CD14-positive monocyte (primary cell): ENCODE measurements at regions not wholly inside any gene's neighbourhood (a gene's known extent, or its start where the extent isn't known, plus 50 kb on each side); places are given as distances from the start of the nearest gene placed in this dataset.

Source experiments
- DNase-seq, 3 donors: peaks; one replicate each; pipeline ENCODE4 v3.0.0-alpha.2; 2011 to 2022
- H2AFZ ChIP-seq: 2 replicates; pipeline ENCODE4 v1.6.0; 2012; ENCODE audit warnings: mild to moderate bottlenecking, low read depth, low read length, inconsistent platforms; ENCODE audit not compliant: insufficient read depth, poor library complexity, severe bottlenecking
- H3K27ac ChIP-seq, 2 donors: 1 replicate in 1 of 2; 2 replicates in 1 of 2; pipeline ENCODE4 v1.5.1; 2012 to 2013; ENCODE audit warnings: low read length in 2 of 2, control low read depth in 1 of 2, inconsistent platforms in 1 of 2, low read depth in 1 of 2, mild to moderate bottlenecking in 1 of 2
- H3K27me3 ChIP-seq, 2 donors: one replicate each; pipeline versions ENCODE4 v1.6.0 to v1.6.1; 2011 to 2013; ENCODE audit warnings: low read length in 2 of 2; ENCODE audit not compliant: control insufficient read depth in 2 of 2, insufficient read depth in 2 of 2
- H3K36me3 ChIP-seq, 2 donors: replicated peaks in 1 of 2; 1 replicate in 1 of 2; 2 replicates in 1 of 2; pipeline versions ENCODE4 v1.5.1 to v1.6.1; 2012 to 2013; ENCODE audit warnings: low read length in 2 of 2, control low read depth in 1 of 2, inconsistent platforms in 1 of 2, mild to moderate bottlenecking in 1 of 2; ENCODE audit not compliant: insufficient read depth in 2 of 2, control insufficient read depth in 1 of 2
- H3K4me1 ChIP-seq, 2 donors: 1 replicate in 1 of 2; 2 replicates in 1 of 2; pipeline versions ENCODE4 v1.5.1 to v1.6.1; 2012 to 2013; ENCODE audit warnings: low read length in 2 of 2, control low read depth in 1 of 2, inconsistent platforms in 1 of 2, mild to moderate bottlenecking in 1 of 2, moderate library complexity in 1 of 2; ENCODE audit not compliant: insufficient read depth in 2 of 2, control insufficient read depth in 1 of 2
- H3K4me2 ChIP-seq: replicated peaks from 2 replicates; pipeline ENCODE3; 2012; ENCODE audit warnings: low read length, moderate library complexity, mild to moderate bottlenecking; ENCODE audit not compliant: poor library complexity, severe bottlenecking; ENCODE audit errors: extremely low read depth
- H3K4me3 ChIP-seq, 3 experiments: fragments of 200-600 bp in 1 of 3; sonication (generic) in 1 of 3; replicated peaks in 1 of 3; 1 replicate in 2 of 3; 2 replicates in 1 of 3; pipeline ENCODE4 v1.5.1; 2011 to 2013; ENCODE audit warnings: low read length in 3 of 3, mild to moderate bottlenecking in 3 of 3, control low read depth in 2 of 3, low read depth in 2 of 3, inconsistent platforms in 1 of 3, moderate library complexity in 1 of 3
- H3K79me2 ChIP-seq: 2 replicates; pipeline ENCODE4 v1.6.0; 2012; ENCODE audit warnings: mild to moderate bottlenecking, control low read depth, inconsistent platforms, low read length, moderate library complexity; ENCODE audit not compliant: insufficient read depth
- H3K9ac ChIP-seq: 2 replicates; pipeline ENCODE4 v1.6.0; 2017; ENCODE audit warnings: low read length, mild to moderate bottlenecking; ENCODE audit not compliant: insufficient read depth, poor library complexity, severe bottlenecking
- H3K9me3 ChIP-seq, 2 donors: replicated peaks in 1 of 2; 1 replicate in 1 of 2; 2 replicates in 1 of 2; pipeline versions ENCODE4 v1.5.1 to v1.6.1; 2012 to 2013; ENCODE audit warnings: low read length in 2 of 2, control low read depth in 1 of 2; ENCODE audit not compliant: control insufficient read depth in 1 of 2, insufficient read depth in 1 of 2
- H4K20me1 ChIP-seq: 2 replicates; pipeline ENCODE4 v1.6.0; 2012; ENCODE audit warnings: mild to moderate bottlenecking, low read length, control low read depth, moderate library complexity; ENCODE audit not compliant: insufficient read depth
- H3K27ac Mint-ChIP-seq, 7 donors: one replicate each; pipeline ENCODE4 v1.8.0; 2020; ENCODE audit warnings: mild to moderate bottlenecking in 7 of 7, mixed read lengths in 7 of 7, moderate library complexity in 6 of 7, inconsistent platforms in 2 of 7
- H3K27me3 Mint-ChIP-seq, 3 donors: one replicate each; pipeline ENCODE4 v1.8.0; 2021 to 2022; ENCODE audit warnings: low read depth in 3 of 3, mild to moderate bottlenecking in 3 of 3, mixed read lengths in 3 of 3, moderate library complexity in 3 of 3, inconsistent platforms in 1 of 3
- H3K36me3 Mint-ChIP-seq, 2 donors: one replicate each; pipeline ENCODE4 v1.8.0; 2020; ENCODE audit warnings: mixed read lengths in 2 of 2, inconsistent platforms in 1 of 2, mild to moderate bottlenecking in 1 of 2
- H3K4me1 Mint-ChIP-seq: one replicate; pipeline ENCODE4 v1.8.0; 2020; ENCODE audit warnings: mild to moderate bottlenecking, mixed read lengths
- H3K4me3 Mint-ChIP-seq, 2 donors: one replicate each; pipeline ENCODE4 v1.8.0; 2020; ENCODE audit warnings: mild to moderate bottlenecking in 2 of 2, mixed read lengths in 2 of 2, moderate library complexity in 1 of 2
- H3K9me3 Mint-ChIP-seq, 7 donors: one replicate each; pipeline ENCODE4 v1.8.0; 2020 to 2022; ENCODE audit warnings: mixed read lengths in 7 of 7, mild to moderate bottlenecking in 6 of 7, moderate library complexity in 6 of 7, inconsistent platforms in 2 of 7
- WGBS: methylation state at CpG from one replicate; pipeline ENCODE4 v1.1.5; 2013; ENCODE audit warnings: missing lambda C conversion rate; ENCODE audit not compliant: insufficient coverage; 5-methylcytosine and 5-hydroxymethylcytosine counted together
- intact Hi-C, 2 donors: fragments of 100-400 bp; cut with micrococcal nuclease; formaldehyde crosslinking; loops; one replicate each; pipeline versions ENCODE4 v1.15.0 to v1.15.1; 2023
- TF ChIP-seq, protein P1 (sequence below): fragments of 200-600 bp; IDR thresholded peaks from one replicate; pipeline ENCODE4 v1.8.0; 2022; ENCODE audit warnings: antibody characterized with exemption, mild to moderate bottlenecking

DNA sequence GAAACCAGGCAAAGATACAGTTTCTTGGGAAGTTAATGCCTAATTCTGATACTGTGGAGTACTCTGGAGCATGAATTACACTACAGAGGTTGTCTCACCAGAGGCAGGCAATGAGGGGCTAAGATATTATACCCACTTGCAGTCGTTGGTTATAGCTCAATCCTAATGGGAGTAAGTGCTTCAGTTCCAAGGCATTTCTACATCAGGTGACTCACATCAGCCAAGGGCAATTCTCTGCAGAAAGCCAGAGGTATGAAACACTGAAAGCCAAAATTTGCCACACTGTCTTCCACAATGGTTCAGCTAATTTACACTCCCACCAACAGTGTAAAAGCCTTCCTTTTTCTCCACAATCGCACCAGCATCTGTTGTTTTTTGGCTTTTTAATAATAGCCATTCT is 174.0 kb upstream of the IL15 start:
- H3K79me2 ChIP-seq, result no peaks in the 10 kb centered on the region
- no peak overlapping the region for H3K27ac Mint-ChIP-seq
- no peak overlapping the region for H3K9ac ChIP-seq
- no peak overlapping the region for H3K4me3 Mint-ChIP-seq
- no peak for DNase-seq
- H3K4me1 ChIP-seq, result peaks cover 5 to 12% of the 10 kb centered on the region in 2 donors
- no peaks in the 10 kb centered on the region for H3K27me3 ChIP-seq
- H3K9me3 ChIP-seq, result no peaks in the 10 kb centered on the region
- intact Hi-C loops, result no loop called here
- peaks cover 2 to 5% of the 10 kb centered on the region in 2 donors for H3K36me3 Mint-ChIP-seq
- H3K4me3 ChIP-seq, result no peak overlapping the region
- H3K27ac ChIP-seq, result no peak overlapping the region
- H3K4me2 ChIP-seq, result no peak overlapping the region
- TF ChIP-seq, protein P1, sequence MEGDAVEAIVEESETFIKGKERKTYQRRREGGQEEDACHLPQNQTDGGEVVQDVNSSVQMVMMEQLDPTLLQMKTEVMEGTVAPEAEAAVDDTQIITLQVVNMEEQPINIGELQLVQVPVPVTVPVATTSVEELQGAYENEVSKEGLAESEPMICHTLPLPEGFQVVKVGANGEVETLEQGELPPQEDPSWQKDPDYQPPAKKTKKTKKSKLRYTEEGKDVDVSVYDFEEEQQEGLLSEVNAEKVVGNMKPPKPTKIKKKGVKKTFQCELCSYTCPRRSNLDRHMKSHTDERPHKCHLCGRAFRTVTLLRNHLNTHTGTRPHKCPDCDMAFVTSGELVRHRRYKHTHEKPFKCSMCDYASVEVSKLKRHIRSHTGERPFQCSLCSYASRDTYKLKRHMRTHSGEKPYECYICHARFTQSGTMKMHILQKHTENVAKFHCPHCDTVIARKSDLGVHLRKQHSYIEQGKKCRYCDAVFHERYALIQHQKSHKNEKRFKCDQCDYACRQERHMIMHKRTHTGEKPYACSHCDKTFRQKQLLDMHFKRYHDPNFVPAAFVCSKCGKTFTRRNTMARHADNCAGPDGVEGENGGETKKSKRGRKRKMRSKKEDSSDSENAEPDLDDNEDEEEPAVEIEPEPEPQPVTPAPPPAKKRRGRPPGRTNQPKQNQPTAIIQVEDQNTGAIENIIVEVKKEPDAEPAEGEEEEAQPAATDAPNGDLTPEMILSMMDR, result no peak
- H2AFZ ChIP-seq, result no peak overlapping the region
- no peaks in the 10 kb centered on the region for H3K36me3 ChIP-seq
- H3K27me3 Mint-ChIP-seq, result peaks cover 0 to 1% (median 0%) of the 10 kb centered on the region in 3 donors
- peaks cover 0 to 3% (median 0%) of the 10 kb centered on the region in 7 donors for H3K9me3 Mint-ChIP-seq
- peaks cover 21% of the 10 kb centered on the region for H4K20me1 ChIP-seq
- peaks cover 12% of the 10 kb centered on the region for H3K4me1 Mint-ChIP-seq
- WGBS, result no CpG with 5 or more reads among the region's 2 CpGs

DNA sequence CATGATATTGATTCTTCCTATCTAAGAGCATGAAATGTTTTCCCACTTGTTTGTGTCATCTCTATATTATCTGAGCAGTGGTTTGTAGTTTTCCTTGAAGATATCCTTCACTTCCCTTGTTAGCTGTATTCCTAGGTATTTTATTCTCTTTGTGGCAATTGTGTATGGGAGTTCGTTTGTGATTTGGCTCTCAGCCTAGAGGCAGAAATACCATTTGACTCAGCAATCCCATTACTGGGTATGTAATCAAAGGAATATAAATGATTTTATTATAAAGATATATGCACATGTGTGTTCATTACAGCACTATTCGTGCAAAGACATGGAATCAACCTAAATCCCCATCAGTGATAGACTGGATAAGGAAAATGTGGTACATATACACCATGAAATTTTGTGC is 172.7 kb upstream of the IL15 start:
- peaks cover 2 to 5% of the 10 kb centered on the region in 2 donors for H3K36me3 Mint-ChIP-seq
- H3K9me3 ChIP-seq, result no peaks in the 10 kb centered on the region
- H3K9ac ChIP-seq, result no peak overlapping the region
- H3K4me3 ChIP-seq, result no peak overlapping the region
- H3K27me3 Mint-ChIP-seq, result peaks cover 0 to 1% (median 0%) of the 10 kb centered on the region in 3 donors
- H3K27ac Mint-ChIP-seq, result no peak overlapping the region
- H3K36me3 ChIP-seq, result no peaks in the 10 kb centered on the region
- DNase-seq, result no peak
- H2AFZ ChIP-seq, result no peak overlapping the region
- peaks cover 9% of the 10 kb centered on the region for H4K20me1 ChIP-seq
- intact Hi-C loops, result no loop called here
- H3K4me1 Mint-ChIP-seq, result peaks cover 6% of the 10 kb centered on the region
- H3K4me2 ChIP-seq, result no peak overlapping the region
- H3K9me3 Mint-ChIP-seq, result peaks cover 0 to 3% (median 0%) of the 10 kb centered on the region in 7 donors
- no CpG with 5 or more reads among the region's 2 CpGs for WGBS
- H3K27ac ChIP-seq, result no peak overlapping the region
- no peaks in the 10 kb centered on the region for H3K27me3 ChIP-seq
- H3K79me2 ChIP-seq, result no peaks in the 10 kb centered on the region
- no peak overlapping the region for H3K4me3 Mint-ChIP-seq
- peaks cover under 1 to 7% of the 10 kb centered on the region in 2 donors for H3K4me1 ChIP-seq
- TF ChIP-seq, protein P1, result no peak
